NOMO-1 treated with dmso at 0.1 percent for 144 hours (cell line): ENCODE measurements at regions not wholly inside any gene's neighbourhood (a gene's known extent, or its start where the extent isn't known, plus 50 kb on each side); places are given as distances from the start of the nearest gene placed in this dataset.
"Not testable (repeated sequence)": the region's sequence is repeated elsewhere in the genome, so short reads cannot be mapped to it uniquely, and the experiment has no call there.

Experiments
- DNase-seq: peaks from one replicate; lab custom pipeline; 2025; ENCODE audit not compliant: unreplicated experiment; lab: John Stamatoyannopoulos, UW

- DNase-seq: no peak
Measured at GRCh38 chr14:21940887-21941856, 267.6 kb upstream of the OR4E1 start.

DNA sequence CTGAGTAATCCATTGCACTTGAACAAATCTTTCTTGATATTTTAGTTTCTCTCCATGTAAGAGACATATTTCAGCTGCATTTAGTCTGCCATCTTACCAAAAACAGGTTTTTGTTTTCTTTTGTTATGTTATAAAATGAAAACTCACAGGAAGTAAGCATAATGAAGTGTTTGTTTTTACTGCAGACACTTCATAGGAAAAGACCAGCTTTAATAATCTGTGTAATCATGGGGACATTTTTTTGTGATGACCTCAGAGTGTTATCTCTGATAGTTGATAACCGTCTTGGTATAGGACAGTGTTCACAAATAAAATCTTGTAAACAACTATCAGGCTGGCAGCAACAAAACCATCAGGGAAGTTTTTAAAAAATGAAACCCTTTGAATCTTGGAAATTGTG is 266.2 kb upstream of the OR4E1 start:
- DNase-seq: no peak

DNA sequence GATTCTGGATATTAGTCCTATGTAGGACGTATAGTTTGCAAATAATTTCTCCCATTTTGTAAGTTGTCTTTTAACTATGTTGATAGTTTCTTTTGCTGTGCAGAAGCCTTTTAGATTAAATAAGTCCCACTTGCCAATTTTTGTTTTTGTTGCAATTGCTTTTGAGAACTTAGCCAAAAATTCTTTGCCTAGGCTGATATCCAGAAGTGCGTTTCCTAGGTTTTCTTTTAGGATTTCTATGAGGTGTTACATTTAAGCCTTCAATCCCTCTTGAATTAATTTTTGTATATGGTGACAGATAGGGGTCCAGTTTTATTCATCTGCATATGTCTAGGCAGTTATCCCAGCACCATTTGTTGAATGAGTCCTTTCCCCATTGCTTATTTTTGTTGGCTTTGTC is 264.4 kb upstream of the OR4E1 start:
- DNase-seq: no peak

- DNase-seq: no peak
Measured at GRCh38 chr14:21933681-21934080, 260.1 kb upstream of the OR4E1 start.

DNA sequence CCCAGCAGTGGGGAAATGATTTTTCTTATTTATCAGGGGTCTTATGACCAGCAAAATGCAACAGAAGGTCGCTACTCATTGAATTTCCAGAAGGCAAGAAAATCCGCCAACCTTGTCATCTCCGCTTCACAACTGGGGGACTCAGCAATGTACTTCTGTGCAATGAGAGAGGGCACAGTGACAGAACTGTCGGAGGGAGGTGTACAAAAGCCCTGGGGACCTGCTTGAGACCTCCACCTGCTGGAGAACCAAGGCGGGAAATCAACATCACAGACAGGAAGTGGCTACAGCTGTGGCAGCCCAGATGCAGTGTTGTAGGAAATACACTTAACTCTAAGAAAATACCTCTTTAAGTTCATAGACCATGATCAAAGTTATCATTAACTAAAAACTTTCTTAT is 250.9 kb upstream of the OR4E1 start:
- DNase-seq: no peak

DNA sequence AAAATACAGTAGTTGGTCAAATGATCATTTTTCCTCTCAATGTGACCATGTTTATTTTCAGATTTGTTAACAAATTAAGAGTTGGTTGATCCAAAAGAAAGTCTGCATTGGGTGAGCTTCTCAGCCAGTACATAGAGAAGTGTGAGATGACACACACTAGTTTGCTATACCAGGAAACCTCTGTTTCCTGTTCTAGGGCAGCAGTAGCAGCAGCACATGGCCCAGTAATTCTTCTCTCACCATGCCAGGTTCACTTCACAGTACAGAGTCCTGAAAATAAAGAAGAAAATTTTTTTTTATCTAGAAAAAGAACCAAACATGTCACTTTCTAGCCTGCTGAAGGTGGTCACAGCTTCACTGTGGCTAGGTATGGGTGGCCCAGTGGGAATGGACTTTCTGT is 250.2 kb upstream of the OR4E1 start:
- no peak for DNase-seq

DNA sequence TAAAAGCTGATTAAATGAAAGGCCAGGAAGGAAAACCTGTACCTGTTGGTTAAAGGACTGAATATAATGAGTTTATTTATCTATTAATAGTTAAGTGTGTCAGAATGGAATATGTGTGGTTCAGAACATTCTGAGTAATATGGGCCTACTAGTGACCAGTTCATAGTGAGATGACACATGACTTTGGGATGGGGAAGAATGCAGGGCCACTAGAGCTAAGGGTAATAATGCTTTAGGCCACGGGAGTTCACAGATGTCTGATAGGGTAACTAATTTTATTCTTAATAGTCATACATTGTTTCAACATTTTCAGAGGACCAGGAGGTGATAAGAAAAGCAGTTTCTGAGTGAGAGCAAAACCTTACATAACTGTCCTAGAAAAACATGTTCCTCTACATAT is 247.8 kb upstream of the OR4E1 start:
- no peak for DNase-seq

DNA sequence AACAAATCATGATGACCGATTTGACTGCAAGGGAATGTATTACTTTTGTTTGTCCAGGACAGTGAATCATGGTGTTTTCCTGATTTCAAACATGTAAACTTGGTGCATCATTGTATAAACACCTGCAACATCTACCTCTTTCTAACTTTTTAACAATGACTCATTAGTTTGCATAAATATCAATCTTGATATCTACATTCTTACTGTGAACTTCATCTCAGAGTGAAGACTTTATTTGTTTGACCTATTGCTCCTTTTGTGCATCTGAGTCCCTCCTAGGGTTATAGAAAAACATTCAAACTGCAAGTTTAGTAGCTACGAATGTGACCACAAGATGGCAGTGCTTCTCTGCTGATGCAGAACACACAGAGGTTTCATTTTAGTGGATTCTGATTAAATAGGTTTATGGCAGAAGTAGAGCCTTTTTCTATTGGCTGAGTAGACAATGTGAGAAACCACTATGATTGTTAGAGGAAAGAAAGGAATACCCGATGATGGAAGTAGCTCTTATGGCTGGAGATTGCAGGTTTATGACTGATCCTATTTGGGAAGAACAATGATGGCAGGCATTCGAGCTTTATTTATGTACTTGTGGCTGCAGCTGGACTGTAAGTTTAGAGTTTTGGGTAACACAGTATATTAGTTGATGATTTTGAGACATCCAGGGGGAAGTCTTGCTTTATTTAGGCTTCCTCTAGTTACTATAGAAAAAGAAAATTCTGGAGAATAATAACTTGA is 244.2 kb upstream of the OR4E1 start:
- peak; percentile 10 for DNase-seq

GRCh38 chr14:21915826-21916225 is 242.2 kb upstream of the OR4E1 start:
- no peak for DNase-seq

DNA sequence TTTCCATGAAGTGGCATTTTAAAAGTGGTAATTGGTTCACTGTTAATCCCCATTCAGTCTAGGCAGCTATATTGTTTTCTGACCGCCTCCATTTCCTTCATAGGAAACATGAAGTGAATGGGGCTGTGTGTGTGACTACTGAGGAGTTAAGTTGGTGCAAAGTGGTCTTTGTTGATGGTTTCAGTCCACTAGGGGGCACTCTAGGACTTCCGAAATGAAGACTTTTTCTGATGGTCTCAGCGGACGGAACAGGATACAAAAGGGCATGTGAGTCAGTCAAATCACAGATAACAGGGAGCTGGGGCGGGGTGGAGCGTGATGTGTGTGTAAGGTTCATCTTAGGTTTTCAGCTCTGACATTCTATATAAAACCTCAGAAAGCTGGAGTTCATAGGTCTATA is 240.1 kb upstream of the OR4E1 start:
- DNase-seq: peak; percentile 4

GRCh38 chr14:21912367-21912766 is 238.7 kb upstream of the OR4E1 start:
- DNase-seq: no peak

- DNase-seq: no peak
Measured at GRCh38 chr14:21911877-21912276, 238.3 kb upstream of the OR4E1 start.

GRCh38 chr14:21910260-21910659 is 236.6 kb upstream of the OR4E1 start:
- DNase-seq: no peak

- no peak for DNase-seq
Measured at GRCh38 chr14:21902561-21903181, 229.1 kb upstream of the OR4E1 start.

DNA sequence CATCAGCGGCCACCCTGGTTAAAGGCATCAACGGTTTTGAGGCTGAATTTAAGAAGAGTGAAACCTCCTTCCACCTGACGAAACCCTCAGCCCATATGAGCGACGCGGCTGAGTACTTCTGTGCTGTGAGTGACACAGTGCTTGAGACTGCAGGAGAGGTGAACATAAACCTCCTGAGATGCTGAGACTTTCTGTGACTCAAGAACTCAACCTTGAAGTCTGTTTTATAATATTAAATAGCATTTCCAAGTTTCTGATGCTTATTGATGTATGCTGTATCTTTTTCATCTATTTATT is 221.2 kb upstream of the OR4E1 start:
- DNase-seq: not testable (repeated sequence)

DNA sequence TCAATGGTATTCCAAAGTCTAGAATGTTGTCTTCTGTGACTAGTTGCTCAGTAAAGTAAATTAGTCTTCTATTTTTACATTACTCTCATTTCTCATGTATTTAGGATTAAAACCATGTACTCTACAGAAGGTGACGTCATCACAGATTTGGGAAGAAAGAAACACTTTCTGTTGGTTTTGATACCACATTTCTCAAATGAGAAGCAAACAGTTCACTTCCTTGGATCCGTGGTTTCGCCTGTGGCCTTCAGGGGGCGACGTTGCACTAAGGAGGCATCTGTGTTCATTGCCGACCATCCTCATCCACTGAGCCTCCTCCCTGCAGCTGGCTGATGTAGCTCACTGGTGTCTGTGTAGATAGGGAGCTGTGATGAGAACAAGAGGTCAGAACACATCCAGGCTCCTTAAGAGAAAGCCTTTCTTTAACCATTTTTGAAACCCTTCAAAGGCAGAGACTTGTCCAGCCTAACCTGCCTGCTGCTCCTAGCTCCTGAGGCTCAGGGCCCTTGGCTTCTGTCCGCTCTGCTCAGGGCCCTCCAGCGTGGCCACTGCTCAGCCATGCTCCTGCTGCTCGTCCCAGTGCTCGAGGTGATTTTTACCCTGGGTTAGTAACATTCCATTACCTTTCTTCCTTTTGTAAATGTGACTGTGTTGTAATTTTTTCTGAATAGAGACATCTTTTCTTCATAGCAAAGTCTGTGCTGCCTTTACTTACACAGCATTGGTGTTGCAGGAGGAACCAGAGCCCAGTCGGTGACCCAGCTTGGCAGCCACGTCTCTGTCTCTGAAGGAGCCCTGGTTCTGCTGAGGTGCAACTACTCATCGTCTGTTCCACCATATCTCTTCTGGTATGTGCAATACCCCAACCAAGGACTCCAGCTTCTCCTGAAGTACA is 220.6 kb upstream of the OR4E1 start:
- DNase-seq: no peak

DNA sequence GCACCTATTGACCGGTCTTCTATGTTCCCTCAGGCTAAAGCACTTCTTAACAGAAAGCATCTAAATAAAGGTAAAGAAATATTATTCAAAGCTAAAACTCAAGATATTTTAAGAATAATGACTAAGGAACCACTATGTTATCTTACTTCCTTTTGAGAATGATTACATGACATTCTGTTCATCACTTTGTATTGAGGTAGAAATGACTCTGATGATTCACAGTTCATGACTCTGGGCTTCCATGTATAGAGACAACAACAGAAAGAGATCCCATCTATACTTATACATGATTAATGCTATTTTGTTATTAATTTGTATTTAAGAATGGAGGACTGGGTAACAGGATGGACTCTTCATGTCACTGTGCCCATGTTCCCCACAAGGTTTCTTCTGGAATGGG is 218.3 kb upstream of the OR4E1 start:
- DNase-seq: no peak

GRCh38 chr14:21884995-21885394 is 211.4 kb upstream of the OR4E1 start:
- DNase-seq: no peak

DNA sequence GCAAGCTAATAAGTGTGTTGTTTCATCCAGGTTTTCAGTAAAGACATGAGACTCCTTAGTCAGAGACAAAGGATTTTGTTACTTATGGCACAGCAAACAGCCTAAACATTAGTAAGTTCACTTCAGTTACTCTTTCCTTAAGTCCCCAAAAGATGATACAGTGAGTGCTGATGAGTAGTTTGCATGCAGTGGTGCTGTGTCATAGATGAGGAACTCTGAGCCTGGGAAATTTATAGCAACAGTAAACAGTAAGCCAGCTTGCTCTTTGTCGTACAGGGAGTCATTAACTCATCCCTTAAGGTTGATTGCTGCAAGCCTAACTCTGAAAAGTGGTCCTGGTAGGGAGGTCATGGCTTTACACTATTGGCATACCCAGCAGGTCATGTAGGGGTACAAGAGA is 208.6 kb upstream of the OR4E1 start:
- DNase-seq: no peak

DNA sequence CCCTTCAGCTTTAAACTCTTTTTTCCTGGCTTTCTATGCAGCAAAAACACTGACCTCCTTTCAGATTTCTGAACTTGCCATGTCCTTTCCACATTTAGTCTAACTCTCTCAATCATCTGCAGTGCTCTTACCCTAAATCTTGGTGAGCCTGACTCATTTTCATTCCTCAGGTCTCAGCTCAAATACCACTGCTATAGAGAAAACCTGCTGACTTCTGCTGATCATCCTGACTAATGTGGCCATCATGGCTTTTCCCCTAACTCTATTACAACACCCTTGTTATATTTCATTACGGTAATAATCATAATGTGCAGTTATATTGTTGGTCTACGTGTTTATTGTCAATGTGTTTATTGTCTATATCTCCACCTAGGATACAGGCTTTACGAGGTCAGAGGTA is 207.3 kb upstream of the OR4E1 start:
- no peak for DNase-seq

DNA sequence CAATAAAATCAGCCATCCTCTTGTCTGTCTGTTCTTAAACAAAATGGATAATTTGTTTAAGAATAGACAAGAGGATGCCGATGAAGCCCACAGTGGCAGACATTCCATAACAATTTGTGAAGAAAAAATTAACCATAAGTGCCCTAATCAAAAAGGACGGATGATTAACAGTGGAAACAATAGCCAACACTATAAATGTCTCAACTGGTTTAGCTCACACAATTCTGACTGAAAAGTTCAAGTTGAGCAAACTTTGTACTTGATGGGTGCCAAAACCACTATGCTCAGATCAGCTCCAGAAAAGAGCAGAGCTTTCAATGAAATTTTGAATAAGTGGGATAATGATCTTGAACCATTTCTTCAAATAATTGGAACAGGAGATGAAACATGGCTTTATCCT is 202.2 kb upstream of the OR4E1 start:
- DNase-seq: no peak
